GM12878 (cell line): ENCODE measurements at regions not wholly inside any gene's neighbourhood (a gene's known extent, or its start where the extent isn't known, plus 50 kb on each side); places are given as distances from the start of the nearest gene placed in this dataset.

Source experiments
- FOXM1 ChIP-seq: IDR thresholded peaks from 2 replicates; pipeline ENCODE4 v1.6.1; 2012; ENCODE audit warnings: low read depth, mild to moderate bottlenecking, inconsistent platforms, low read length, moderate library complexity
- POLR2A ChIP-seq: IDR thresholded peaks from 2 replicates; pipeline ENCODE4 v1.6.1; 2011; ENCODE audit warnings: low read depth, mild to moderate bottlenecking, low read length
- SREBF2 ChIP-seq: IDR thresholded peaks from 2 replicates; pipeline ENCODE4 v1.6.1; 2012; ENCODE audit warnings: mild to moderate bottlenecking, low read length
- TAF1 ChIP-seq: IDR thresholded peaks from 2 replicates; pipeline ENCODE4 v1.6.1; 2011; ENCODE audit warnings: mild to moderate bottlenecking, low read depth, low read length, borderline replicate concordance
- USF2 ChIP-seq: IDR thresholded peaks from 2 replicates; pipeline ENCODE4 v1.6.1; 2011; ENCODE audit warnings: low read depth, low read length, improper control_type of control experiment, borderline replicate concordance
- ZNF24 ChIP-seq: fragments of 450-650 bp; IDR thresholded peaks from 2 replicates; pipeline ENCODE4 v1.6.1; 2017; ENCODE audit warnings: antibody characterized with exemption, mild to moderate bottlenecking

- no peak for TF ChIP-seq SREBF2
- no peak for TF ChIP-seq ZNF24
- TF ChIP-seq FOXM1, result no peak
- no peak for TF ChIP-seq USF2
- no peak for TF ChIP-seq POLR2A
- TF ChIP-seq TAF1, result no peak
Observed at GRCh38 chr1:181185461-181185860, 97.0 kb downstream of the IER5 start.
